ENCODE measurements at regions not wholly inside any gene's neighbourhood (a gene's known extent, or its start where the extent isn't known, plus 50 kb on each side); places are given as distances from the start of the nearest gene placed in this dataset.

- no peak for TF ChIP-seq CTCF (IDR thresholded peaks at IDR 0.05 in 8 of 11, conservative IDR thresholded peaks at IDR 0.05 in 3 of 11)
- TF ChIP-seq POLR2AphosphoS5 (IDR thresholded peaks at IDR 0.05) = no peak
Observed at GRCh38 chr2:16396171-16396570, 269.5 kb downstream of the CYRIA start.
